RPMI7951 (cell line): ENCODE measurements at regions not wholly inside any gene's neighbourhood (a gene's known extent, or its start where the extent isn't known, plus 50 kb on each side); places are given as distances from the start of the nearest gene placed in this dataset.

Experiments used
- DNase-seq: peaks from one replicate; pipeline ENCODE4 v3.0.0-alpha.2; 2012; ENCODE audit warnings: low read depth

DNA sequence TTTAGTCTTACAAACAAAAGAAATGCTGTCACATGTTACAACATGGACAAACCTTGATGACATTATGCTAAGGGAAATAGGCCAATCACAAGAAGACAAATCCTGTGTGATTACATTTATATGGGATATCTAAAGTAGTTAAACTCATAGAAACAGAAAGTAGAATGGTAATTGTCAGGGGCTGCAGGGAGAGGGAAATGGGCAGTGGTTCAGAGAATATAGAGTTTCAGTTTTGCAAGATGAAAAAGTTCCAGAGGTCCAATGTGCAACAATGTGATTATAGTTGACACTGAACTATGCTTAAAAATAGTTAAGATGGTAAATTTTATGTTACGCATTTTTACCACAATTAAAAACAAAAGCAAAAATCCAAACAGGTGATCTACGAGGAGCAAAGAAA, 265.5 kb downstream of the NDUFS4 start:
- DNase-seq = no peak

DNA sequence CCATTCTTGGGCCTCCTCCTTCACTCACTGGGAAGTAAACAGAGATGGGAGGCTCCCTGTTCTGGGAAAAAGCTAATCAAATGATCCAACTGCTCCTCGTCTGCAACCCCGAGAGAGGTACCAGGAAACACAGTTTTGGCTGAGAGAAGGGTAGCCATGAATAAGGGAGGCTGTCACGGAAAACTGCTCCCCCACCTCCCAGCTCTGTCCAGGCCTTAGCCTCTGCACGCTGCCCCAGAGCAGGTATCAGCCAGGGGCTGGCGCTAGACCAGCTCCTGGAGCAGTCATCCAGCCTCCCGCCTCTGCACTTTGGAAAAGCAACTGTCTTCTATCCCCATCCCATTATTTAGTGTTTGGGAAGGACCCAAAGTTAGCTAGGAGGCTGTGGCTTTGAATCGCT, 266.1 kb downstream of the NDUFS4 start:
- no peak for DNase-seq

DNA sequence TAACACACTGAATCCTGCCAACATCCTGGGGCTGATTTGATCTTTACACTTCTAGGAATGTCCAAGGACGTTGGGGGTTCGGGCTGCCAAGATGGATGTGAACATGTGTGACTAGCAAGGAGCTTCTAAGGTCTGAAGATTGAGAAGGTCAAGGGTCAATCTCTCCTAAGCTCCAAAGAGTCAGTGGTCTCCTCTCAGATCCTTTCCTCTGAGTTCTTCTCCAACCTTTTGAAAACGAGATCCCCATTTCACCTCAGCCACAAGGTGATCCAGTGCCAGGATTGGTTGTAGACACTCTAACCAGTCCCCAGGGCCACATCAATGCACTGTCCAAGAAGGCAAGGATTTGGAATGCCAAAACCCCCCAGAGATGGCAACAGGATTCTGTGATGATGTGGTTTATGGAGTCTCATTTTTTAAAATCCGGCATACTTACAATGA, 266.8 kb downstream of the NDUFS4 start:
- no peak for DNase-seq

DNA sequence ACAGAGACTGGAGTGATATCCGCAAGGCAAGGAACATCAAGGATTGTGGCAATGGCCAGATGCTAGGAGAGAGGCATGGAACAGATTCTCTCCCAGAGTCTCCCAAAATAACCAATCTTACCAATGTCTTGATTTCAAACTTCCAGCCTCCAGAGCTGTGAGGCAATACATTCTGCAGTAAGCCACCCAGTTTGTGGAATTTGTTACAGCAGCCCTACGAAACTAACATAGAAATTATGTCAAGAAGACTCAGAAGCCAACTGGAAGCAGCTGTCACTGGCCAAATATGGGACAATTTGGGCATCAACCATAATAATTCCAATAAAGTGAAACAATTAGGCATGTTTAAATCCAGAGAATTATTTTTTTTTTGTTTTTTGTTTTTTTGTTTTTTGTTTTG, 271.1 kb downstream of the NDUFS4 start:
- DNase-seq = no peak
